ENCODE measurements at regions not wholly inside any gene's neighbourhood (a gene's known extent, or its start where the extent isn't known, plus 50 kb on each side); places are given as distances from the start of the nearest gene placed in this dataset.
"Not testable (repeated sequence)": the region's sequence is repeated elsewhere in the genome, so short reads cannot be mapped to it uniquely, and the experiment has no call there.

DNA sequence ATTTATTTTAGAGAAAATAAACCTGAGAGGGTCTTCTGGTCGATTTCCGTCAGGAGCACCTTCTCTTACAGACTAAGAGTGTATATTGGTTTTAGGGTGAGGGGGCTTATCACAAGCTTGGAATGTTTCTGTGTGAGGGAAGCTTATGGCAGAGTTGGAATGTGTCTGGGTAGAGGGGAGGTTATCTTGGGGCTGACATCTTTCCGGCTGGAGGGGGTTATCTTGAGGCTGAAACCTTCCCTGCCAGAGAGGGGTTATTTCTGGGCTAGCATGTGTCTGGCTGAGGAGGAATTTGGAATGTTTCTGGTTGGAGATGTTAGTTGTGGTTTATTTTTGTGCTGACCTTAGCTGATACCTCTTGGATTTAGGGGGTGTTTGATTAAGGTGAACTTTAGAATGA is 1312.1 kb downstream of the ADGRL3 start:
- no peaks in the 10 kb centered on the region for H3K27me3 ChIP-seq
- no peak overlapping the region for H2AFZ ChIP-seq
- no peaks in the 10 kb centered on the region for H3K9me2 ChIP-seq (replicated peaks; ENCODE audit: insufficient read depth)
- H3K4me3 ChIP-seq: no peak overlapping the region
- no peaks in the 10 kb centered on the region for H4K20me1 ChIP-seq (ENCODE audit: insufficient read depth, poor library complexity, severe bottlenecking)
- no peak overlapping the region for H3K27ac ChIP-seq
- no peak for DNase-seq (ENCODE audit: low spot score)
- no peaks in the 10 kb centered on the region for H3K79me2 ChIP-seq
- H3K36me3 ChIP-seq (replicated peaks; ENCODE audit: insufficient read depth, low read depth): no peaks in the 10 kb centered on the region
- TF ChIP-seq EZH2 (IDR thresholded peaks at IDR 0.05; ENCODE audit: borderline replicate concordance) (no peak), EZH2phosphoT487 (IDR thresholded peaks at IDR 0.05; ENCODE audit: low read depth, severe bottlenecking, unreplicated experiment) (no peak), CTCF (IDR thresholded peaks at IDR 0.05; ENCODE audit: poor library complexity) (no peak)
- no peak overlapping the region for H3K4me2 ChIP-seq
- H3K9me3 ChIP-seq (ENCODE audit: low read depth): no peaks in the 10 kb centered on the region
- no peaks in the 10 kb centered on the region for H3K4me1 ChIP-seq (ENCODE audit: insufficient read depth)
- 57% methylated on average over 3 of the region's 3 CpGs for WGBS (ENCODE audit: low lambda C conversion rate, missing lambda C conversion rate)

- Histone ChIP-seq H3K27me3 (no peaks in the 10 kb centered on the region), H3K9me3 (ENCODE audit: low read depth) (no peaks in the 10 kb centered on the region), H3K79me2 (no peaks in the 10 kb centered on the region), H3K27ac (no peak overlapping the region), H3K4me1 (ENCODE audit: insufficient read depth) (no peaks in the 10 kb centered on the region), H3K4me2 (no peak overlapping the region), H3K36me3 (replicated peaks; ENCODE audit: insufficient read depth, low read depth) (no peaks in the 10 kb centered on the region), H3K9me2 (replicated peaks; ENCODE audit: insufficient read depth) (no peaks in the 10 kb centered on the region), H3K4me3 (no peak overlapping the region), H4K20me1 (ENCODE audit: insufficient read depth, poor library complexity, severe bottlenecking) (no peaks in the 10 kb centered on the region), H2AFZ (no peak overlapping the region)
- WGBS (ENCODE audit: low lambda C conversion rate, missing lambda C conversion rate): 98% methylated on average over 13 of the region's 13 CpGs
- TF ChIP-seq EZH2 (IDR thresholded peaks at IDR 0.05; ENCODE audit: borderline replicate concordance): no peak
- no peak for TF ChIP-seq CTCF (IDR thresholded peaks at IDR 0.05; ENCODE audit: poor library complexity)
- no peak for TF ChIP-seq EZH2phosphoT487 (IDR thresholded peaks at IDR 0.05; ENCODE audit: low read depth, severe bottlenecking, unreplicated experiment)
- no peak for DNase-seq (ENCODE audit: low spot score)
These were observed 1310.1 kb downstream of the ADGRL3 start for GRCh38 chr4:62510228-62510627.

DNA sequence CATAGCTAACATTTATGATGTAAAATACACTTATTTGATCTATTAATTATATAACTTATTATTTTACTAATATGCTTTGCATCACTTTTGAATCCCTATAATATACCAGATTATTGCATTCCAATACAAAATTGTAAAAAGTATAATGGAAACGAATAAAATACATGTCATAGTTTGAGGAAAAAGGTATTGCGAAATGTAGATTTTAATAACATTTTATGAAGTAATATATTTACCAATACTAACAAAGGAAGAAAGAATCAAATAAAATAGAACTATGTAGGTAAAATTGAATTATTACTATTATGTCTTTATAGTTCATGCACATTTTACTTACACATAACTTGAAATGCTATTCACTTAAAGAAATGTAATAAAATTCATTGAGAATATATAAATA is 1300.2 kb downstream of the ADGRL3 start:
- TF ChIP-seq EZH2phosphoT487 (IDR thresholded peaks at IDR 0.05; ENCODE audit: low read depth, severe bottlenecking, unreplicated experiment) (no peak), CTCF (IDR thresholded peaks at IDR 0.05; ENCODE audit: poor library complexity) (no peak), EZH2 (IDR thresholded peaks at IDR 0.05; ENCODE audit: borderline replicate concordance) (no peak)
- Histone ChIP-seq H3K27me3 (no peaks in the 10 kb centered on the region), H3K4me3 (no peak overlapping the region), H3K27ac (no peak overlapping the region), H3K4me2 (no peak overlapping the region), H3K36me3 (replicated peaks; ENCODE audit: insufficient read depth, low read depth) (no peaks in the 10 kb centered on the region), H3K9me3 (ENCODE audit: low read depth) (no peaks in the 10 kb centered on the region), H2AFZ (no peak overlapping the region), H3K4me1 (ENCODE audit: insufficient read depth) (no peaks in the 10 kb centered on the region), H3K79me2 (no peaks in the 10 kb centered on the region), H3K9me2 (replicated peaks; ENCODE audit: insufficient read depth) (no peaks in the 10 kb centered on the region), H4K20me1 (ENCODE audit: insufficient read depth, poor library complexity, severe bottlenecking) (no peaks in the 10 kb centered on the region)
- WGBS (ENCODE audit: low lambda C conversion rate, missing lambda C conversion rate): 96% methylated on average over 2 of the region's 2 CpGs
- no peak for DNase-seq (ENCODE audit: low spot score)

DNA sequence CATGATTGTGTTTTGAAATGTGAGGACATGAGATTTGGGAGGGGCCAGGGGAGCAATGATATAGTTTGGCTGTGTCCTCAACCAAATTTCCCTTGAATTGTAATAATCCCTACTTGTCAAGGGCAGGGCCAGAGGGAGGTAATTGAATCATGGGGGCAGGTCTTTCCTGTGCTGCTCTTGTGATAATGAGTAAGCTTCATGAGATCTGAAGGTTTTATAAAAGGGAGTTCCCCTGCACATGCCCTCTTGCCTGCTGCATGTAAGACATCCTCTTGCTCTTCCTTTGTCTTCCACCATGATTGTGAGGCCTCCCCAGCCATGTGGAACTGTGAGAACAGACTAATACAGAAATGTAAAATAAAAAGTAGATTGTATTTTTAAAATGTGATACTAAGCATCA is 1294.9 kb downstream of the ADGRL3 start:
- H2AFZ ChIP-seq: no peak overlapping the region
- no peaks in the 10 kb centered on the region for H3K79me2 ChIP-seq
- H3K27ac ChIP-seq: no peak overlapping the region
- no peak overlapping the region for H3K4me3 ChIP-seq
- no peaks in the 10 kb centered on the region for H3K4me1 ChIP-seq (ENCODE audit: insufficient read depth)
- H3K4me2 ChIP-seq: no peak overlapping the region
- no peaks in the 10 kb centered on the region for H3K36me3 ChIP-seq (replicated peaks; ENCODE audit: insufficient read depth, low read depth)
- no peaks in the 10 kb centered on the region for H3K27me3 ChIP-seq
- DNase-seq (ENCODE audit: low spot score): no peak
- H3K9me2 ChIP-seq (replicated peaks; ENCODE audit: insufficient read depth): no peaks in the 10 kb centered on the region
- H4K20me1 ChIP-seq (ENCODE audit: insufficient read depth, poor library complexity, severe bottlenecking): no peaks in the 10 kb centered on the region
- no peak for TF ChIP-seq CTCF (IDR thresholded peaks at IDR 0.05; ENCODE audit: poor library complexity)
- H3K9me3 ChIP-seq (ENCODE audit: low read depth): no peaks in the 10 kb centered on the region

- H3K9me2 ChIP-seq (replicated peaks; ENCODE audit: insufficient read depth); H3K27ac ChIP-seq; H3K27me3 ChIP-seq; H4K20me1 ChIP-seq (ENCODE audit: insufficient read depth, poor library complexity, severe bottlenecking); H3K9me3 ChIP-seq (ENCODE audit: low read depth); H3K4me2 ChIP-seq; H3K36me3 ChIP-seq (replicated peaks; ENCODE audit: insufficient read depth, low read depth); H3K4me3 ChIP-seq; DNase-seq (ENCODE audit: low spot score); H2AFZ ChIP-seq; H3K79me2 ChIP-seq; H3K4me1 ChIP-seq (ENCODE audit: insufficient read depth): not testable (repeated sequence)
- 98% methylated on average over 20 of the region's 24 CpGs for WGBS (ENCODE audit: low lambda C conversion rate, missing lambda C conversion rate)
These were observed 1291.6 kb downstream of the ADGRL3 start for GRCh38 chr4:62491756-62492155.
